A673 (cell line): ENCODE measurements at regions not wholly inside any gene's neighbourhood (a gene's known extent, or its start where the extent isn't known, plus 50 kb on each side); places are given as distances from the start of the nearest gene placed in this dataset.

ENCODE experiments used
- BruUV-seq: library from RNA; stranded (reverse); fragments of 400-500 nt; replicated peaks from 2 replicates; lab custom pipeline; 2021; lab: Mats Ljungman, UMichigan
- CTCF ChIA-PET: fragments of 300-600 bp; sonication (Branson Sonifier 250); formaldehyde crosslinking; loops from one replicate; lab custom pipeline; 2022; ENCODE audit warnings: antibody characterized with exemption; lab: Charles Lee
- POLR2A ChIA-PET: fragments of 300-600 bp; sonication (Branson Sonifier 250); formaldehyde crosslinking; loops from one replicate; lab custom pipeline; 2022; ENCODE audit warnings: antibody characterized with exemption; ENCODE audit not compliant: low non-redundant PET; lab: Charles Lee
- DNase-seq: peaks from one replicate; pipeline ENCODE4 v3.0.0-alpha.2; 2015; ENCODE audit warnings: low spot score
- H3K27ac ChIP-seq: fragments of 200-600 bp; sonication (generic); 2 replicates; pipeline ENCODE4 v1.5.1; 2016; ENCODE audit warnings: mixed run types, low read depth, mild to moderate bottlenecking, mixed read lengths, antibody characterized with exemption, low read length; ENCODE audit not compliant: poor library complexity, severe bottlenecking
- H3K27me3 ChIP-seq: fragments of 200-600 bp; sonication (generic); replicated peaks from 2 replicates; pipeline ENCODE4 v1.6.1; 2017; ENCODE audit warnings: mixed run types, low read depth, mild to moderate bottlenecking, mixed read lengths, antibody characterized with exemption, low read length; ENCODE audit not compliant: insufficient read depth, poor library complexity
- H3K36me3 ChIP-seq: fragments of 200-600 bp; sonication (generic); 2 replicates; pipeline ENCODE4 v1.6.1; 2016; ENCODE audit warnings: mixed run types, mild to moderate bottlenecking, mixed read lengths, antibody characterized with exemption, low read length; ENCODE audit not compliant: insufficient read depth, poor library complexity, severe bottlenecking
- H3K4me1 ChIP-seq: fragments of 200-600 bp; sonication (generic); 2 replicates; pipeline ENCODE4 v1.6.1; 2017; ENCODE audit warnings: mixed run types, mild to moderate bottlenecking, mixed read lengths, antibody characterized with exemption, low read length; ENCODE audit not compliant: insufficient read depth, poor library complexity, severe bottlenecking
- H3K4me3 ChIP-seq: fragments of 200-600 bp; sonication (generic); 2 replicates; pipeline ENCODE4 v1.5.1; 2016; ENCODE audit warnings: low read depth, mixed run types, mild to moderate bottlenecking, mixed read lengths, low read length; ENCODE audit not compliant: poor library complexity, severe bottlenecking
- H3K9me3 ChIP-seq: fragments of 200-600 bp; sonication (generic); 2 replicates; pipeline ENCODE4 v1.6.1; 2016; ENCODE audit warnings: mixed run types, low read depth, mild to moderate bottlenecking, mixed read lengths, antibody characterized with exemption, low read length; ENCODE audit not compliant: poor library complexity, severe bottlenecking
- CTCF ChIP-seq: fragments of 300-800, 200-600 bp; sonication (generic); conservative IDR thresholded peaks from 2 replicates; pipeline ENCODE4 v1.5.1; 2017; ENCODE audit warnings: low read depth, mild to moderate bottlenecking, antibody characterized with exemption, low read length, moderate library complexity, mixed read lengths
- EZH2 ChIP-seq: fragments of 200-600 bp; sonication (generic); IDR thresholded peaks from 2 replicates; pipeline ENCODE4 v1.6.1; 2017; ENCODE audit warnings: borderline replicate concordance, low read depth, mild to moderate bottlenecking, mixed read lengths, antibody characterized with exemption, low read length; ENCODE audit not compliant: poor library complexity, severe bottlenecking
- intact Hi-C: fragments of 100-400 bp; cut with micrococcal nuclease; formaldehyde crosslinking; loops from one replicate; pipeline ENCODE4 v1.10.0; 2022; ENCODE audit not compliant: unreplicated experiment

- TF ChIP-seq CTCF (no peak), EZH2 (no peak)
- Histone ChIP-seq H3K27ac (peak overlapping the region; percentile 44), H3K36me3 (no peaks in the 10 kb centered on the region), H3K4me3 (no peak overlapping the region), H3K4me1 (peaks cover 24% of the 10 kb centered on the region), H3K27me3 (no peaks in the 10 kb centered on the region), H3K9me3 (no peaks in the 10 kb centered on the region)
- BruUV-seq, result no TSS peak
- ChIA-PET POLR2A (no interaction called here), CTCF (no interaction called here)
- no peak for DNase-seq
- intact Hi-C loops, result no loop called here
These were observed 459.7 kb downstream of the LRATD1 start for GRCh38 chr2:15092181-15092580.

GRCh38 chr2:15092691-15093090, 460.2 kb downstream of the LRATD1 start:
- no TSS peak for BruUV-seq
- POLR2A ChIA-PET, result no interaction called here

GRCh38 chr2:15094161-15094560, 461.6 kb downstream of the LRATD1 start:
- no peak for TF ChIP-seq CTCF
- no peak for TF ChIP-seq EZH2
- Histone ChIP-seq H3K4me3 (no peak overlapping the region), H3K27me3 (no peaks in the 10 kb centered on the region), H3K9me3 (no peaks in the 10 kb centered on the region), H3K36me3 (no peaks in the 10 kb centered on the region), H3K27ac (no peak overlapping the region), H3K4me1 (peaks cover 24% of the 10 kb centered on the region)
- no peak for DNase-seq
- intact Hi-C loops, result no loop called here
- ChIA-PET CTCF (no interaction called here), POLR2A (no interaction called here)
- BruUV-seq, result no TSS peak

More at GRCh38 chr2:15092691-15093090, 460.2 kb downstream of the LRATD1 start:
- Histone ChIP-seq H3K27me3 (no peaks in the 10 kb centered on the region), H3K4me1 (peaks cover 24% of the 10 kb centered on the region), H3K9me3 (no peaks in the 10 kb centered on the region), H3K27ac (peak overlapping the region; percentile 44), H3K4me3 (no peak overlapping the region), H3K36me3 (no peaks in the 10 kb centered on the region)
- TF ChIP-seq EZH2 (no peak), CTCF (no peak)
- CTCF ChIA-PET, result no interaction called here
- peak; percentile 88 for DNase-seq
- intact Hi-C loops, result no loop called here
